ENCODE measurements at regions not wholly inside any gene's neighbourhood (a gene's known extent, or its start where the extent isn't known, plus 50 kb on each side); places are given as distances from the start of the nearest gene placed in this dataset.

DNA sequence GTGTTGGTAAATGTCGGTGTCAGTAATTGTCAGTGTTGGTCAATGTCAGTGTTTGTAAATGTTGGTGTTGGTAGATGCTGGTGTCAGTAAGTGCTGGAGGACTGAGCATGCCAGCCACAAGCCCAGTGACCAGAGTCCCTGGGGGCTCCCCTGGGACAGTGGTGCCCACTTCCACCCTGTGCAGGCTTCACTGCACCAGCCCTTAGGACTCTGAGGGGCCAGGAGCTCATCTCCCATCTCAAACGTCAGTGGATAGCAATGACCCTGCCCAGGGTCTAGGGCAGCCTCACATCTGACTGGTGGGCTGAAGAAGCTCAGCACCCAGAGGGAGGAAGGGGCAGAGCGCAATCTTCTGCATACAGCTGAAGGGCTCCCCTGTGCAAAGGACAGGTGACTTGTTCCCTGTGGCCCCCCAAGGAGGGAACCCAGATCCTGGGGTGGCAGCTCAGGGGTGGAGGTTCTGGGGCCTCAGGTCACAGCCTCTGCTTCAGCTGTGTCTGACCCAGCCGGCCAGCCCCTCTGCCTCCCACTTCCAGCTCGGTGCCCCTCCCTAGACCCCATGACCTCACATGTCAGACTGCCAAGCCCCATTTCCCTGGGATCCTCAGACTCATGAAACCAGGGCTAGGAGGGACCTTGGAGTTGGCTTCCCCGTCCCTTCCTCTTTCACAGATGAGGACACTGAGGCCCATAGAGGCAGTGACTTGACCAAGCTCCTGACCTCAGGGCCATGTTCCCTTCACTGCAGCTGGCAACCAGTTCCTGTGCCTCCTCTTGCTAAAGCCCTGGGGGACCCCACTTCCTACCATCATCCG lies 138.4 kb downstream of the CRYBB2 start:
- no peak for FAIRE-seq
- Histone ChIP-seq H3K56ac (replicated peaks; ENCODE audit: insufficient read length, low read depth, low read length) (no peak overlapping the region), H3K36me3 (ENCODE audit: control insufficient read depth in 2 of 4, insufficient read depth in 4 of 4, low read length in 3 of 4) (peaks cover 0 to 12% (median 4%) of the 10 kb centered on the region in 4 experiments; a peak in 4 of 8 replicates), H3K27ac (ENCODE audit: low read depth, low read length) (no peak overlapping the region), H4K20me1 (replicated peaks in 1 of 2; ENCODE audit: control insufficient read depth in 1 of 2, insufficient read depth in 2 of 2, low read length in 2 of 2) (peaks cover 0 to 7% of the 10 kb centered on the region in 2 experiments), H3K4me2 (ENCODE audit: insufficient read depth in 1 of 2, low read depth in 2 of 2, low read length in 2 of 2) (no peak overlapping the region), H3K4me3 (ENCODE audit: extremely low read depth in 1 of 4, insufficient read depth in 2 of 4, low read depth in 3 of 4, low read length in 4 of 4) (no peak overlapping the region), H4K5ac (ENCODE audit: insufficient read length, low read depth, low read length) (no peak overlapping the region), H2BK15ac (ENCODE audit: low read length) (no peak overlapping the region), H2BK120ac (replicated peaks; ENCODE audit: low read depth, low read length) (no peak overlapping the region), H2AFZ (ENCODE audit: low read length) (no peak overlapping the region), H4K91ac (replicated peaks; ENCODE audit: insufficient read length, low read length) (no peak overlapping the region), H3K79me2 (ENCODE audit: control insufficient read depth in 1 of 2, insufficient read depth in 2 of 2, low read length in 2 of 2) (no peaks in the 10 kb centered on the region), H3K9me3 (ENCODE audit: insufficient read depth in 2 of 2, low read depth in 1 of 2, low read length in 1 of 2) (no peaks in the 10 kb centered on the region), H3K4me1 (replicated peaks in 1 of 4; ENCODE audit: control insufficient read depth in 3 of 4, insufficient read depth in 4 of 4, low read length in 3 of 4) (no peaks in the 10 kb centered on the region), H3K23me2 (ENCODE audit: low read depth, low read length) (no peaks in the 10 kb centered on the region), H3K4ac (replicated peaks; ENCODE audit: insufficient read length, low read depth, low read length) (no peak overlapping the region), H3K79me1 (ENCODE audit: low read depth, low read length) (peaks cover 6% of the 10 kb centered on the region), H3K14ac (ENCODE audit: insufficient read length) (no peak overlapping the region), H3K9ac (replicated peaks in 1 of 4; ENCODE audit: extremely low read depth in 1 of 4, low read depth in 3 of 4, low read length in 3 of 4) (no peak overlapping the region), H3K23ac (ENCODE audit: insufficient read length) (no peak overlapping the region), H2BK12ac (ENCODE audit: low read depth, low read length) (no peak overlapping the region), H2AK5ac (ENCODE audit: low read depth, low read length) (no peak overlapping the region), H3K27me3 (replicated peaks in 1 of 4; ENCODE audit: control insufficient read depth in 3 of 4, extremely low read depth in 1 of 4, insufficient read depth in 3 of 4, low read length in 3 of 4) (no peaks in the 10 kb centered on the region), H2BK5ac (ENCODE audit: low read depth, low read length) (no peak overlapping the region), H2BK20ac (ENCODE audit: low read length) (no peak overlapping the region), H4K8ac (ENCODE audit: extremely low read depth, insufficient read depth, low read length) (no peak overlapping the region), H3K18ac (ENCODE audit: extremely low read depth, low read length) (no peak overlapping the region)
- WGBS, 2 experiments (ENCODE audit: extremely low coverage in 1 of 2, insufficient coverage in 1 of 2, insufficient read length in 1 of 2, insufficient replicate concordance in 2 of 2, low coverage in 1 of 2, low lambda C conversion rate in 2 of 2, missing lambda C conversion rate in 1 of 2), result 94% methylated on average over 5 of the region's 7 CpGs; no CpG with 5 or more reads in 1 of the 2 experiments
- DNase-seq (ENCODE audit: low read depth in 1 of 2, low spot score in 2 of 2), result no peak
- CTCF ChIA-PET (ENCODE audit: partially characterized antibody), result interaction anchor here (0.6 to 3.9 kb wide), 5 partner anchors 9 to 445 kb away, joined by 3 to 18 read pairs (median 5); no protein-coding TSS in a partner anchor
- POLR2A ChIA-PET (ENCODE audit: partially characterized antibody), result no interaction called here
- TF ChIP-seq TBP (IDR thresholded peaks at IDR 0.05; ENCODE audit: low read depth, low read length) (no peak), NRF1 (IDR thresholded peaks at IDR 0.05; ENCODE audit: low read depth, low read length) (no peak), POLR2A (IDR thresholded peaks at IDR 0.05; ENCODE audit: control extremely low read depth in 1 of 2, low read depth in 2 of 2, low read length in 2 of 2) (no peak), SRF (IDR thresholded peaks at IDR 0.05; ENCODE audit: low read depth, low read length) (no peak), KDM5A (IDR thresholded peaks at IDR 0.05; ENCODE audit: low read length) (no peak), RBBP5 (IDR thresholded peaks at IDR 0.05; ENCODE audit: borderline replicate concordance, low read depth, low read length) (no peak), BACH1 (IDR thresholded peaks at IDR 0.05; ENCODE audit: low read length) (no peak)
- TF ChIP-seq, protein P1, sequence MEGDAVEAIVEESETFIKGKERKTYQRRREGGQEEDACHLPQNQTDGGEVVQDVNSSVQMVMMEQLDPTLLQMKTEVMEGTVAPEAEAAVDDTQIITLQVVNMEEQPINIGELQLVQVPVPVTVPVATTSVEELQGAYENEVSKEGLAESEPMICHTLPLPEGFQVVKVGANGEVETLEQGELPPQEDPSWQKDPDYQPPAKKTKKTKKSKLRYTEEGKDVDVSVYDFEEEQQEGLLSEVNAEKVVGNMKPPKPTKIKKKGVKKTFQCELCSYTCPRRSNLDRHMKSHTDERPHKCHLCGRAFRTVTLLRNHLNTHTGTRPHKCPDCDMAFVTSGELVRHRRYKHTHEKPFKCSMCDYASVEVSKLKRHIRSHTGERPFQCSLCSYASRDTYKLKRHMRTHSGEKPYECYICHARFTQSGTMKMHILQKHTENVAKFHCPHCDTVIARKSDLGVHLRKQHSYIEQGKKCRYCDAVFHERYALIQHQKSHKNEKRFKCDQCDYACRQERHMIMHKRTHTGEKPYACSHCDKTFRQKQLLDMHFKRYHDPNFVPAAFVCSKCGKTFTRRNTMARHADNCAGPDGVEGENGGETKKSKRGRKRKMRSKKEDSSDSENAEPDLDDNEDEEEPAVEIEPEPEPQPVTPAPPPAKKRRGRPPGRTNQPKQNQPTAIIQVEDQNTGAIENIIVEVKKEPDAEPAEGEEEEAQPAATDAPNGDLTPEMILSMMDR (IDR thresholded peaks at IDR 0.05; ENCODE audit: control extremely low read depth in 1 of 3, insufficient read depth in 1 of 3, low read depth in 1 of 3, low read length in 3 of 3), result no peak
- TF ChIP-seq, protein P2, sequence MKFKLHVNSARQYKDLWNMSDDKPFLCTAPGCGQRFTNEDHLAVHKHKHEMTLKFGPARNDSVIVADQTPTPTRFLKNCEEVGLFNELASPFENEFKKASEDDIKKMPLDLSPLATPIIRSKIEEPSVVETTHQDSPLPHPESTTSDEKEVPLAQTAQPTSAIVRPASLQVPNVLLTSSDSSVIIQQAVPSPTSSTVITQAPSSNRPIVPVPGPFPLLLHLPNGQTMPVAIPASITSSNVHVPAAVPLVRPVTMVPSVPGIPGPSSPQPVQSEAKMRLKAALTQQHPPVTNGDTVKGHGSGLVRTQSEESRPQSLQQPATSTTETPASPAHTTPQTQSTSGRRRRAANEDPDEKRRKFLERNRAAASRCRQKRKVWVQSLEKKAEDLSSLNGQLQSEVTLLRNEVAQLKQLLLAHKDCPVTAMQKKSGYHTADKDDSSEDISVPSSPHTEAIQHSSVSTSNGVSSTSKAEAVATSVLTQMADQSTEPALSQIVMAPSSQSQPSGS (IDR thresholded peaks at IDR 0.05; ENCODE audit: low read length), result no peak

All from H1 (cell line).